Kidney (tissue), 13 donors: ENCODE measurements at regions not wholly inside any gene's neighbourhood (a gene's known extent, or its start where the extent isn't known, plus 50 kb on each side); places are given as distances from the start of the nearest gene placed in this dataset.

Experiments used
- DNase-seq, 5 donors: peaks; one replicate each; pipeline ENCODE4 v3.0.0-alpha.2; 2013 to 2020
- FAIRE-seq: peaks from 2 replicates; lab custom pipeline; 2012; peaks lifted over from hg19 to GRCh38; lab: Jason Lieb, UNC
- H3K27ac ChIP-seq, 2 donors: one replicate each; pipeline ENCODE4 v1.7.0; 2013; ENCODE audit warnings: low read depth in 2 of 2, low read length in 2 of 2, inconsistent platforms in 1 of 2
- H3K27me3 ChIP-seq: one replicate; pipeline ENCODE4 v1.7.1; 2013; ENCODE audit warnings: low read length, inconsistent platforms; ENCODE audit not compliant: control insufficient read depth, insufficient read depth
- H3K36me3 ChIP-seq, 3 donors: one replicate each; pipeline versions ENCODE4 v1.7.0 to v1.7.1; 2013; ENCODE audit warnings: low read length in 3 of 3, control low read depth in 1 of 3, inconsistent platforms in 1 of 3; ENCODE audit not compliant: insufficient read depth in 3 of 3, control insufficient read depth in 2 of 3
- H3K4me1 ChIP-seq, 3 donors: one replicate each; pipeline versions ENCODE4 v1.7.0 to v1.7.1; 2013; ENCODE audit warnings: low read length in 3 of 3, inconsistent platforms in 1 of 3, low read depth in 1 of 3; ENCODE audit not compliant: control insufficient read depth in 2 of 3, insufficient read depth in 2 of 3
- H3K4me3 ChIP-seq, 3 donors: one replicate each; pipeline versions ENCODE4 v1.7.0 to v1.8.1; 2013; ENCODE audit warnings: low read length in 3 of 3, control low read depth in 1 of 3, inconsistent platforms in 1 of 3
- H3K9ac ChIP-seq, 3 donors: one replicate each; pipeline versions ENCODE4 v1.7.0 to v1.7.1; 2013; ENCODE audit warnings: low read length in 3 of 3, control low read depth in 1 of 3, inconsistent platforms in 1 of 3
- H3K9me3 ChIP-seq, 3 donors: one replicate each; pipeline versions ENCODE4 v1.7.0 to v1.7.1; 2013; ENCODE audit warnings: low read length in 3 of 3, control low read depth in 1 of 3, inconsistent platforms in 1 of 3; ENCODE audit not compliant: control insufficient read depth in 2 of 3, insufficient read depth in 1 of 3
- CTCF ChIP-seq: IDR thresholded peaks from 3 replicates; pipeline ENCODE4 v1.5.1; 2012; ENCODE audit warnings: mild to moderate bottlenecking, moderate library complexity, borderline replicate concordance; ENCODE audit not compliant: insufficient read depth; ENCODE audit errors: extremely low read depth
- intact Hi-C: fragments of 100-400 bp; cut with DNase I; formaldehyde crosslinking; loops from one replicate; pipeline ENCODE4 v1.11.1; 2022
- donor health status: control.
- donor health status: control.
- donor health status: control.
- donor health status: control.
- donor health status: control.
- donor health status: DM: yes; HTN: yes; CAD: no.
- donor health status: Normal renal cell carcinoma (clear cell type).

- H3K27me3 ChIP-seq: peaks cover 2% of the 10 kb centered on the region
- no peak for FAIRE-seq
Observed at GRCh38 chr6:41457303-41457670, 88.9 kb upstream of the FOXP4 start.

GRCh38 chr6:41459738-41460137 is 86.4 kb upstream of the FOXP4 start:
- no peak for DNase-seq
- Histone ChIP-seq H3K4me1 (no peaks in the 10 kb centered on the region), H3K9ac (no peak overlapping the region), H3K36me3 (no peaks in the 10 kb centered on the region), H3K4me3 (no peak overlapping the region), H3K9me3 (no peaks in the 10 kb centered on the region), H3K27ac (no peak overlapping the region), H3K27me3 (no peaks in the 10 kb centered on the region)
- no peak for TF ChIP-seq CTCF
- no peak for FAIRE-seq
- intact Hi-C loops: loop anchor here (10.0 kb wide), 1 partner anchor 135 kb away; no protein-coding TSS in a partner anchor

More at GRCh38 chr6:41457303-41457670, 88.9 kb upstream of the FOXP4 start:
- no peak overlapping the region for H3K27ac ChIP-seq
- no peaks in the 10 kb centered on the region for H3K4me1 ChIP-seq
- H3K4me3 ChIP-seq: no peak overlapping the region
- no peaks in the 10 kb centered on the region for H3K9me3 ChIP-seq
- H3K36me3 ChIP-seq: no peaks in the 10 kb centered on the region
- no peak for TF ChIP-seq CTCF
- intact Hi-C loops: no loop called here
- DNase-seq: no peak
- H3K9ac ChIP-seq: no peak overlapping the region

GRCh38 chr6:41460742-41461336 is 85.3 kb upstream of the FOXP4 start:
- Histone ChIP-seq H3K27me3 (peaks cover 2% of the 10 kb centered on the region), H3K27ac (no peak overlapping the region), H3K4me3 (no peak overlapping the region), H3K9ac (no peak overlapping the region), H3K4me1 (no peaks in the 10 kb centered on the region), H3K36me3 (no peaks in the 10 kb centered on the region), H3K9me3 (no peaks in the 10 kb centered on the region)
- intact Hi-C loops: loop anchor here (10.0 kb wide), 1 partner anchor 134 kb away; no protein-coding TSS in a partner anchor
- FAIRE-seq: no peak
- DNase-seq: no peak
- TF ChIP-seq CTCF: no peak

- FAIRE-seq (no peak), DNase-seq (no peak)
- intact Hi-C loops: loop anchor here (10.0 kb wide), 1 partner anchor 133 kb away; no protein-coding TSS in a partner anchor
- TF ChIP-seq CTCF: no peak
- H3K4me1 ChIP-seq: no peaks in the 10 kb centered on the region
- peaks cover 7% of the 10 kb centered on the region for H3K27me3 ChIP-seq
- no peak overlapping the region for H3K9ac ChIP-seq
- no peaks in the 10 kb centered on the region for H3K9me3 ChIP-seq
- no peaks in the 10 kb centered on the region for H3K36me3 ChIP-seq
- no peak overlapping the region for H3K27ac ChIP-seq
- H3K4me3 ChIP-seq: no peak overlapping the region
Observed at GRCh38 chr6:41462033-41462432, 84.1 kb upstream of the FOXP4 start.
